GM18858 (cell line): ENCODE measurements at regions not wholly inside any gene's neighbourhood (a gene's known extent, or its start where the extent isn't known, plus 50 kb on each side); places are given as distances from the start of the nearest gene placed in this dataset.

Source experiments
- ATAC-seq: cut with Tn5 transposase; IDR thresholded peaks from one replicate; pipeline ENCODE4 v1.9.1; 2021; ENCODE audit not compliant: unreplicated experiment

- no peak for ATAC-seq
Measured at GRCh38 chr13:108435393-108436149, 166.1 kb downstream of the TNFSF13B start.

- ATAC-seq: no peak
Measured at GRCh38 chr13:108437496-108437895, 168.0 kb downstream of the TNFSF13B start.

- no peak for ATAC-seq
Measured at GRCh38 chr13:108439556-108439955, 170.0 kb downstream of the TNFSF13B start.

- ATAC-seq: no peak
Measured at GRCh38 chr13:108444448-108444847, 174.9 kb downstream of the TNFSF13B start.

- no peak for ATAC-seq
Measured at GRCh38 chr13:108448891-108449290, 179.4 kb downstream of the TNFSF13B start.

GRCh38 chr13:108451121-108451520 is 178.3 kb upstream of the MYO16 start:
- ATAC-seq: no peak

- no peak for ATAC-seq
Measured at GRCh38 chr13:108455320-108455719, 174.1 kb upstream of the MYO16 start.

- ATAC-seq: no peak
Measured at GRCh38 chr13:108460043-108460442, 169.4 kb upstream of the MYO16 start.

GRCh38 chr13:108460746-108461145 is 168.7 kb upstream of the MYO16 start:
- no peak for ATAC-seq

GRCh38 chr13:108463340-108463739 is 166.1 kb upstream of the MYO16 start:
- ATAC-seq: peak; percentile 61

- no peak for ATAC-seq
Measured at GRCh38 chr13:108470921-108471320, 158.5 kb upstream of the MYO16 start.

GRCh38 chr13:108475181-108475580 is 154.2 kb upstream of the MYO16 start:
- ATAC-seq: no peak

GRCh38 chr13:108477376-108477775 is 152.0 kb upstream of the MYO16 start:
- no peak for ATAC-seq

- no peak for ATAC-seq
Measured at GRCh38 chr13:108478179-108478578, 151.2 kb upstream of the MYO16 start.

- ATAC-seq: no peak
Measured at GRCh38 chr13:108483981-108484380, 145.4 kb upstream of the MYO16 start.

- no peak for ATAC-seq
Measured at GRCh38 chr13:108486096-108486495, 143.3 kb upstream of the MYO16 start.

- no peak for ATAC-seq
Measured at GRCh38 chr13:108494991-108495645, 134.3 kb upstream of the MYO16 start.

GRCh38 chr13:108495646-108496361 is 133.6 kb upstream of the MYO16 start:
- ATAC-seq: no peak

GRCh38 chr13:108496362-108497210 is 132.8 kb upstream of the MYO16 start:
- ATAC-seq: no peak

GRCh38 chr13:108500711-108501110 is 128.7 kb upstream of the MYO16 start:
- no peak for ATAC-seq

- ATAC-seq: no peak
Measured at GRCh38 chr13:108508263-108508662, 121.1 kb upstream of the MYO16 start.
